PC-9 (cell line): ENCODE measurements at regions not wholly inside any gene's neighbourhood (a gene's known extent, or its start where the extent isn't known, plus 50 kb on each side); places are given as distances from the start of the nearest gene placed in this dataset.

Source experiments
- BruUV-seq: library from RNA; stranded (reverse); fragments of 400-500 nt; replicated peaks from 2 replicates; lab custom pipeline; 2021; lab: Mats Ljungman, UMichigan
- CTCF ChIA-PET: fragments of 300-600 bp; sonication (Branson Sonifier 250); formaldehyde crosslinking; loops from one replicate; lab custom pipeline; 2022; ENCODE audit warnings: antibody characterized with exemption; lab: Charles Lee
- POLR2A ChIA-PET: fragments of 300-600 bp; sonication (Branson Sonifier 250); formaldehyde crosslinking; loops from one replicate; lab custom pipeline; 2022; ENCODE audit warnings: antibody characterized with exemption; ENCODE audit not compliant: unreplicated experiment; lab: Charles Lee
- DNase-seq, 2 experiments: peaks; one replicate each; pipeline versions ENCODE4 v3.0.0 to v3.0.0-alpha.2; 2015 to 2022; ENCODE audit warnings: mixed read lengths in 1 of 2
- H2AFZ ChIP-seq: fragments of 200-600 bp; sonication (generic); 2 replicates; pipeline ENCODE4 v1.8.1; 2017; ENCODE audit warnings: antibody characterized with exemption
- H3F3A ChIP-seq: fragments of 200-600 bp; sonication (generic); 2 replicates; pipeline ENCODE4 v1.8.1; 2017; ENCODE audit warnings: antibody characterized with exemption, mild to moderate bottlenecking, low read depth; ENCODE audit not compliant: insufficient read depth
- H3K27ac ChIP-seq: fragments of 200-600 bp; sonication (generic); 2 replicates; pipeline ENCODE4 v1.6.1; 2016; ENCODE audit warnings: mixed run types
- H3K27me3 ChIP-seq: fragments of 200-600 bp; sonication (generic); 2 replicates; pipeline ENCODE4 v1.6.1; 2016; ENCODE audit warnings: low read depth, mixed run types; ENCODE audit not compliant: insufficient read depth
- H3K36me3 ChIP-seq: fragments of 200-600 bp; sonication (generic); 2 replicates; pipeline ENCODE4 v1.6.1; 2016; ENCODE audit warnings: low read depth, mixed run types
- H3K4me1 ChIP-seq: fragments of 200-600 bp; sonication (generic); replicated peaks from 2 replicates; pipeline ENCODE4 v1.6.1; 2016; ENCODE audit warnings: mixed run types; ENCODE audit not compliant: insufficient read depth
- H3K4me2 ChIP-seq: fragments of 200-600 bp; sonication (generic); 2 replicates; pipeline ENCODE4 v1.6.1; 2017; ENCODE audit warnings: mixed run types
- H3K4me3 ChIP-seq: fragments of 200-600 bp; sonication (generic); 2 replicates; pipeline ENCODE4 v1.6.1; 2016; ENCODE audit warnings: mixed run types
- H3K79me2 ChIP-seq: fragments of 200-600 bp; sonication (generic); 2 replicates; pipeline ENCODE4 v1.6.1; 2017; ENCODE audit warnings: low read depth, mixed run types
- H3K9me2 ChIP-seq: fragments of 200-600 bp; sonication (generic); 2 replicates; pipeline ENCODE4 v1.8.1; 2017; ENCODE audit warnings: mild to moderate bottlenecking; ENCODE audit not compliant: insufficient read depth
- H3K9me3 ChIP-seq: fragments of 200-600 bp; sonication (generic); 2 replicates; pipeline ENCODE4 v1.8.1; 2016; ENCODE audit warnings: low read depth; ENCODE audit not compliant: insufficient read depth
- H4K20me1 ChIP-seq: fragments of 200-600 bp; sonication (generic); 2 replicates; pipeline ENCODE4 v1.8.1; 2017; ENCODE audit not compliant: insufficient read depth
- CTCF ChIP-seq: fragments of 200-600 bp; sonication (generic); conservative IDR thresholded peaks from 2 replicates; pipeline ENCODE4 v1.6.1; 2017; ENCODE audit warnings: mixed run types, antibody characterized with exemption, mild to moderate bottlenecking, moderate library complexity
- EZH2 ChIP-seq: fragments of 200-600 bp; sonication (generic); IDR thresholded peaks from 2 replicates; pipeline ENCODE4 v1.8.0; 2017; ENCODE audit warnings: antibody characterized with exemption, low read depth
- intact Hi-C: fragments of 100-400 bp; cut with micrococcal nuclease; formaldehyde crosslinking; loops from one replicate; pipeline ENCODE4 v1.10.0; 2022; ENCODE audit not compliant: unreplicated experiment

DNA sequence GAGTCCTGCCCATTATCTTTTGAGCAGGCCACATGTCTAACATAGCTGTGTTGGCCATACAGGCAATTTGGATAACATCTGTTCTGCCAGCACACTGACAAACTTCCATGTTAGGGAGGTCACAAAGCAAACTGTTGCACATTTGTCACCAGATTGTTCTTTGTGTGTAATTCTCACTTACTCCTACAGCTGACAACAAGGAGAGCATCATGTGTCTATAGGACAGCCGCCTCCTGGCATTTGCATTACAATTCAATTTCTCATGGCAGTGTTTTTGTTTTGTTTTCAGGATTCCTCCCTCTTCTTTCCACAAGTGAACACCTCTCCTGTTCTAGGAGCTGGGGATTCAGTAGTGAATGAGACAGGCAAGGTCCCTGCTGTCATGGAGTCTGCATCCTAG lies 94.3 kb upstream of the LEF1 start:
- DNase-seq: no peak
- Histone ChIP-seq H3K79me2 (no peaks in the 10 kb centered on the region), H3K27ac (no peak overlapping the region), H3F3A (no peaks in the 10 kb centered on the region), H2AFZ (no peak overlapping the region), H3K4me2 (no peak overlapping the region), H3K36me3 (no peaks in the 10 kb centered on the region), H3K9me2 (no peaks in the 10 kb centered on the region), H4K20me1 (no peaks in the 10 kb centered on the region), H3K4me1 (no peaks in the 10 kb centered on the region), H3K9me3 (no peaks in the 10 kb centered on the region), H3K4me3 (no peak overlapping the region), H3K27me3 (no peaks in the 10 kb centered on the region)
- intact Hi-C loops: no loop called here
- POLR2A ChIA-PET: no interaction called here
- CTCF ChIA-PET: no interaction called here
- TF ChIP-seq EZH2 (no peak), CTCF (no peak)
- no TSS peak for BruUV-seq

DNA sequence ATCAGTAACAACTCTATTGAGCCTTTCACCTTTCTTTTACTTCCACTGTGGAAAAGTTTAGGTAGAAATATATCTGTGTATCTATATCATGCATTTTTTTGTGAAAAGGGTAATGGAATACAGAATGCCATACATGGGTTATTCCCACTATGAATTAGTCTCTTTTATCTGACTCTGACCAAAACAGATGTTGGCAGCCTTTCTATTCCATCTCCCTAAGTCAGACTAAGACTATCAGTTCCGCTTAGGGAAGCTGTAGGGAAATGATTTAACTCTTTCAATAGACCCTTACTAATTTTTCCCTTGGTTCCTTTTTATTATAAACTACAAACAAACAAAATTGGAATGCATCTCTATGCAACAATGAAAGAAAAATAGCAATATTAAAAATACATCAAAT lies 92.3 kb upstream of the LEF1 start:
- Histone ChIP-seq H3K4me2 (no peak overlapping the region), H3K9me2 (no peaks in the 10 kb centered on the region), H3F3A (no peaks in the 10 kb centered on the region), H3K4me1 (no peaks in the 10 kb centered on the region), H3K27me3 (no peaks in the 10 kb centered on the region), H3K36me3 (no peaks in the 10 kb centered on the region), H3K4me3 (no peak overlapping the region), H3K79me2 (no peaks in the 10 kb centered on the region), H3K27ac (no peak overlapping the region), H2AFZ (no peak overlapping the region), H4K20me1 (no peaks in the 10 kb centered on the region), H3K9me3 (no peaks in the 10 kb centered on the region)
- intact Hi-C loops: no loop called here
- no TSS peak for BruUV-seq
- ChIA-PET POLR2A (no interaction called here), CTCF (no interaction called here)
- no peak for TF ChIP-seq EZH2
- no peak for TF ChIP-seq CTCF
- DNase-seq: no peak

DNA sequence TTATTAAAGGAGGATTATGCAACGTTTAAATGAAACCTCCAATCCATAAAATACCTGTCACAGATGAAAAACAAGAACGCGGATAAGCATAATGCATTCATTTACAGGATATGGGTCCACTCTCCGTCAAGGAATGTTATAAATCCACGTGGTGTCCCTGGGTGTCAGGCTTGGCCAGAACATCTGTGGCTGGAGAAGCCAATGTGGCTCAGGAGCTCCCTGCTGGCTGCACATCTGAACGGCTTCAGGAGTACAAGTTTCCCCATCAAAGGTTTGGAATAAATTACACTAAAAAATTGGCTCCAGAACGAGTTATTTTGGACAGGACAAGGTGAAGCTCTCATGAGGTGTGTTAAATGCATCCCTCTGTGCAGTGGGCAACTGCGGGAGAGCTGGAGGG lies 87.8 kb upstream of the LEF1 start:
- intact Hi-C loops: no loop called here
- H3K36me3 ChIP-seq: no peaks in the 10 kb centered on the region
- no peak overlapping the region for H3K4me2 ChIP-seq
- H3K27ac ChIP-seq: no peak overlapping the region
- no peak overlapping the region for H3K4me3 ChIP-seq
- BruUV-seq: no TSS peak
- H4K20me1 ChIP-seq: no peaks in the 10 kb centered on the region
- H3K79me2 ChIP-seq: no peaks in the 10 kb centered on the region
- H3K4me1 ChIP-seq: no peaks in the 10 kb centered on the region
- no peaks in the 10 kb centered on the region for H3K9me3 ChIP-seq
- POLR2A ChIA-PET: no interaction called here
- no peaks in the 10 kb centered on the region for H3F3A ChIP-seq
- no peak for DNase-seq
- CTCF ChIA-PET: no interaction called here
- TF ChIP-seq CTCF (no peak), EZH2 (no peak)
- no peaks in the 10 kb centered on the region for H3K9me2 ChIP-seq
- H2AFZ ChIP-seq: no peak overlapping the region
- H3K27me3 ChIP-seq: no peaks in the 10 kb centered on the region
